ENCODE measurements at regions not wholly inside any gene's neighbourhood (a gene's known extent, or its start where the extent isn't known, plus 50 kb on each side); places are given as distances from the start of the nearest gene placed in this dataset.

- TF ChIP-seq CTCF (IDR thresholded peaks at IDR 0.05; ENCODE audit: insufficient read depth, low read depth, low read length, missing control alignments): no peak
- no peak for DNase-seq (ENCODE audit: low read depth)
- no peak overlapping the region for H3K4me3 ChIP-seq (ENCODE audit: low read depth, low read length)
Observed at GRCh38 chr6:4371207-4371921, 236.0 kb upstream of the ECI2 start.

DNA sequence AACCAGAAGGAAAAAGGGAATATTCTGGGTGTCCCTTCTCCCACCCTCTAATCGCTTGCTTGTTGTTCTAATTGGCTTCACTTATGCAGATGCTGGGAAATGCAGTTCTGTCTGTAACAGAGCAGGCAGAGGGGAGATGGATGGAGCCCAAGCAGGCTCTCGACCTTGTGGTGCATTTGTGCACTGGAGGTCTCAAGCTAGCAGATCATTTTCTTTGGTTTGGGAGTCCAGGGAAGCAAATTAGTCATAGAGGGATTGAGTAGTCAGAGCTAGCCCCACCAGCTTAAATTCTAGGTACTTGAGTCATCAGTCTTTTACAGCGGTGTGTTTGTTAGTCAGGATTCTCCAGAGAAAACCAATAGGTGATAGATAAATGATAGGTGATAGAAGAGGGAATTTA lies 234.7 kb upstream of the ECI2 start:
- TF ChIP-seq CTCF (IDR thresholded peaks at IDR 0.05; ENCODE audit: insufficient read depth, low read depth, low read length, missing control alignments): no peak
- no peak overlapping the region for H3K4me3 ChIP-seq (ENCODE audit: low read depth, low read length)
- no peak for DNase-seq (ENCODE audit: low read depth)

- DNase-seq (ENCODE audit: low read depth): no peak
- TF ChIP-seq CTCF (IDR thresholded peaks at IDR 0.05; ENCODE audit: insufficient read depth, low read depth, low read length, missing control alignments): no peak
Observed at GRCh38 chr6:4369616-4370015, 234.2 kb upstream of the ECI2 start.

GRCh38 chr6:4368649-4369048 lies 233.3 kb upstream of the ECI2 start:
- H3K4me3 ChIP-seq (ENCODE audit: low read depth, low read length): no peak overlapping the region
- DNase-seq (ENCODE audit: low read depth): no peak
- TF ChIP-seq CTCF (IDR thresholded peaks at IDR 0.05; ENCODE audit: insufficient read depth, low read depth, low read length, missing control alignments): no peak

More at GRCh38 chr6:4369616-4370015, 234.2 kb upstream of the ECI2 start:
- H3K4me3 ChIP-seq (ENCODE audit: low read depth, low read length): no peak overlapping the region

DNA sequence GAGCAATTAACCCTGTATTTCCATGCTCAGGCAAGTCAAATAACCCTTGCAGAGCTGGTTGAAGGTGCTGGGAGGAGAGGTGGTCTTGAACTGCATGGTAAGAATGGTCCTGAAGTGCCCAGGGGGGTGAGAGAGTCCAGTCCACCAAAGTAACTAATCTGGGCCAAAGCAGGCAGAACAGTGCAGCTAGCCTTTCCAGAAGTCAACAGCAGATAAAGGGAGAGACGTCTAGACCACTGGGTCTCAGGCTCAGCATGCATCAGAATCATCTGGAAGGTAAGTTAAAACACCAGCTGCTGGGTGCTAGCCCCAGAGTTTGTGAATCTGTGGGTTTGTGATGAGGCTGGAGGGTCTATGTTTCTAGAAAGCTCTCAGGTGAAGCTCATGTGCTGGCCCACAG lies 232.3 kb upstream of the ECI2 start:
- no peak overlapping the region for H3K4me3 ChIP-seq (ENCODE audit: low read depth, low read length)
- no peak for TF ChIP-seq CTCF (IDR thresholded peaks at IDR 0.05; ENCODE audit: insufficient read depth, low read depth, low read length, missing control alignments)
- DNase-seq (ENCODE audit: low read depth): no peak

DNA sequence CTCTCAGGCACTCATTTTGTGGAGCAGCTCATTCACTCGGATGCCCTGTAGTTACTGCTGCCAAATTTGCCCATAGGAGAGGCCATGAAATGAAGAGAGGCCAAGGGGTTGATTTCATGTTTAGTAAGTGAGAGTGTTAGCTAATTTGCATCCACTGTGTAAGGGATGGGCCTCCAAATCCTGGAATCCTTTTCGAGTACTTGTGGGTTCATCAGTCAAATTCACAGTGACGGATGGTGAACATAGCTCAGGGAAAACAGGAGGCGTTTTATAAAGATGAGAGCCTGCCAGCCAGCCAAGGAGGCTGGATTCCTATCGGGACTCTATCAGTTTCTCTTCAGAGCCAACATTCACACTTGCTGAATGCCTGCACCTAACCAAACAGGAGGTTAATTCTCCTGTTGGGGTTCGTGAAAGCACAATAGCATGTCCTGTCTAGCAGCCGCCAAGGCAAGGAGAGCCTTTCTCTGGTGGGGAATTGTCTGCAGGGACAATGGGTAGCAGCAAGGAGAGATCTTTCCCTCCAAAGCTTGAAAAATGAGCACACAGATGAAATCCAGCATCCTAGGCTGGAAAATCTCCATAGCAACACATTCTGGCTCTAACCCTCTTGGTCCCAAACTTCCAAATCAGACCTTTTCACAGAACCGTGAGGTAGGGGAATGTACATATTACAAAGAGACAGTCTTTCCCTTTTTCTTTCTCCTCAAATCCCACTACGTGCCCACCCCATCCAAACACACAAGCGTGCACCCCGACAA lies 231.4 kb upstream of the ECI2 start:
- no peak for TF ChIP-seq CTCF (IDR thresholded peaks at IDR 0.05; ENCODE audit: insufficient read depth, low read depth, low read length, missing control alignments)
- no peak for DNase-seq (ENCODE audit: low read depth)
- no peak overlapping the region for H3K4me3 ChIP-seq (ENCODE audit: low read depth, low read length)

Measured in GM12865 (cell line).